Gastroesophageal sphincter (tissue), 3 donors: ENCODE measurements at regions not wholly inside any gene's neighbourhood (a gene's known extent, or its start where the extent isn't known, plus 50 kb on each side); places are given as distances from the start of the nearest gene placed in this dataset.

Source experiments
- CTCF ChIP-seq, 4 experiments: fragments of 200-600 bp in 2 of 4; fragments of 450-650 bp in 2 of 4; sonication (generic) in 1 of 4; IDR thresholded peaks; one replicate each; pipeline ENCODE4 v1.5.1; 2017 to 2019; ENCODE audit warnings: antibody characterized with exemption in 4 of 4, mild to moderate bottlenecking in 2 of 4, moderate library complexity in 2 of 4
- EP300 ChIP-seq: sonication (generic); formaldehyde crosslinking; IDR thresholded peaks from one replicate; pipeline ENCODE4 v1.6.1; 2017; ENCODE audit warnings: antibody characterized with exemption, mild to moderate bottlenecking
- POLR2AphosphoS5 ChIP-seq: sonication (generic); formaldehyde crosslinking; IDR thresholded peaks from one replicate; pipeline ENCODE4 v1.6.1; 2017; ENCODE audit warnings: antibody characterized with exemption

- no peak for TF ChIP-seq CTCF (IDR thresholded peaks at IDR 0.05)
- no peak for TF ChIP-seq POLR2AphosphoS5
- TF ChIP-seq EP300 = no peak
These were observed 98.7 kb upstream of the PMEPA1 start for GRCh38 chr20:57808264-57809070.
